GM06990 (cell line): ENCODE measurements at regions not wholly inside any gene's neighbourhood (a gene's known extent, or its start where the extent isn't known, plus 50 kb on each side); places are given as distances from the start of the nearest gene placed in this dataset.
A peak's percentile ranks its signal among the peaks of the same experiment; 100 is the strongest.

ENCODE experiments used
- DNase-seq: peaks from one replicate; pipeline ENCODE4 v3.0.0-alpha.2; 2011; ENCODE audit not compliant: insufficient read length; ENCODE audit errors: extremely low read depth
- H3K27me3 ChIP-seq: replicated peaks from 2 replicates; pipeline ENCODE4 v1.6.0; 2011; ENCODE audit warnings: low read length; ENCODE audit not compliant: control insufficient read depth, insufficient read depth
- H3K36me3 ChIP-seq: 2 replicates; pipeline ENCODE4 v1.5.1; 2011; ENCODE audit warnings: low read length; ENCODE audit not compliant: control insufficient read depth, insufficient read depth
- H3K4me3 ChIP-seq: replicated peaks from 2 replicates; pipeline ENCODE4 v1.5.1; 2011; ENCODE audit warnings: low read depth, mild to moderate bottlenecking, control low read depth, low read length
- CTCF ChIP-seq: IDR thresholded peaks from 2 replicates; pipeline ENCODE4 v1.5.1; 2011; ENCODE audit warnings: low read length, control low read depth, mild to moderate bottlenecking, inconsistent platforms; ENCODE audit not compliant: insufficient read depth, poor library complexity, severe bottlenecking

GRCh38 chr2:144161061-144161460, 358.9 kb downstream of the ZEB2 start:
- no peak for TF ChIP-seq CTCF
- Histone ChIP-seq H3K4me3 (no peak overlapping the region), H3K27me3 (no peaks in the 10 kb centered on the region), H3K36me3 (no peaks in the 10 kb centered on the region)
- no peak for DNase-seq

GRCh38 chr2:144159240-144159639, 360.7 kb downstream of the ZEB2 start:
- no peak for TF ChIP-seq CTCF
- Histone ChIP-seq H3K27me3 (no peaks in the 10 kb centered on the region), H3K4me3 (no peak overlapping the region), H3K36me3 (no peaks in the 10 kb centered on the region)
- no peak for DNase-seq

GRCh38 chr2:144158096-144158495, 361.8 kb downstream of the ZEB2 start:
- Histone ChIP-seq H3K4me3 (no peak overlapping the region), H3K27me3 (no peaks in the 10 kb centered on the region), H3K36me3 (no peaks in the 10 kb centered on the region)
- no peak for TF ChIP-seq CTCF
- DNase-seq = no peak

- no peaks in the 10 kb centered on the region for H3K36me3 ChIP-seq
- H3K4me3 ChIP-seq = no peak overlapping the region
- no peaks in the 10 kb centered on the region for H3K27me3 ChIP-seq
- TF ChIP-seq CTCF = no peak
- peak; percentile 5 for DNase-seq
These were observed 362.9 kb downstream of the ZEB2 start for GRCh38 chr2:144156736-144157640.

GRCh38 chr2:144154205-144154604, 365.7 kb downstream of the ZEB2 start:
- H3K36me3 ChIP-seq = no peaks in the 10 kb centered on the region
- no peak for TF ChIP-seq CTCF
- no peak overlapping the region for H3K4me3 ChIP-seq
- DNase-seq = no peak
- no peaks in the 10 kb centered on the region for H3K27me3 ChIP-seq
